HG03571 (cell line): ENCODE measurements at regions not wholly inside any gene's neighbourhood (a gene's known extent, or its start where the extent isn't known, plus 50 kb on each side); places are given as distances from the start of the nearest gene placed in this dataset.
"Not testable (repeated sequence)": the region's sequence is repeated elsewhere in the genome, so short reads cannot be mapped to it uniquely, and the experiment has no call there.

Experiments
- ATAC-seq: cut with Tn5 transposase; IDR thresholded peaks from one replicate; pipeline ENCODE4 v1.9.1; 2021; ENCODE audit not compliant: unreplicated experiment

DNA sequence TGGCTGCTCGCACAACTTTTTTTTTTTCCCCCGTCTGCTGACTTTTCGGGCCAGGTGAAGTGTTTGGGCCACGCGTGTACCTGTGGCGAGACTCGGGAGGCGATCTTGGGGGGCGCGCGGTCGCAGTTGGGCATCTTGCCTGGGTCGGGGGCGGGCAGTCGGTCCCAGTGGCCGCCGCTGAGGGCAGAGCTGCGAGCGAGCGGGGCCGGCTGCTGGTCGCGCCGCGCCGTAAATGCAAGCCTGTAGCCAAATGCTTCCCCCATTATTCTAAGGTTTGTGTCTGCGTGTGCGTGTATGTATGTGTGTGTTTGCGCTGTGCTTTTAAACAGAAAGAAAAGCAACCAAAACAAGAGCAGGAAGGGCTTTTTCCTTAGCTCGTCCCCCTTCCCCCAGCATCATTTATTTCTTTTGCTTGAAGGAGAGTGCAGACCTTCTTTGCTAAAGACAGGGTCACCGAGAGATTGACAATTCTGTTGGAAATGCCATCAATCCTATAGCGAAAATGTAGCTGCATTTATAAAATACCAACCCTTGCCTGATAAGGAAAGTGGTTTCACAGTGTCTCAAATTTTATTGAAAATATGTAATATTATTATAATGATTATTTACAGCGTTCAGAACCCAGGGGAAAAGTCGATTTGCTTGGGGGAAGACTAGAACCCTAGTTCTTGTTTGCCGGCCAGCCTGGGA is 143.2 kb upstream of the ZNF536 start:
- ATAC-seq = no peak

DNA sequence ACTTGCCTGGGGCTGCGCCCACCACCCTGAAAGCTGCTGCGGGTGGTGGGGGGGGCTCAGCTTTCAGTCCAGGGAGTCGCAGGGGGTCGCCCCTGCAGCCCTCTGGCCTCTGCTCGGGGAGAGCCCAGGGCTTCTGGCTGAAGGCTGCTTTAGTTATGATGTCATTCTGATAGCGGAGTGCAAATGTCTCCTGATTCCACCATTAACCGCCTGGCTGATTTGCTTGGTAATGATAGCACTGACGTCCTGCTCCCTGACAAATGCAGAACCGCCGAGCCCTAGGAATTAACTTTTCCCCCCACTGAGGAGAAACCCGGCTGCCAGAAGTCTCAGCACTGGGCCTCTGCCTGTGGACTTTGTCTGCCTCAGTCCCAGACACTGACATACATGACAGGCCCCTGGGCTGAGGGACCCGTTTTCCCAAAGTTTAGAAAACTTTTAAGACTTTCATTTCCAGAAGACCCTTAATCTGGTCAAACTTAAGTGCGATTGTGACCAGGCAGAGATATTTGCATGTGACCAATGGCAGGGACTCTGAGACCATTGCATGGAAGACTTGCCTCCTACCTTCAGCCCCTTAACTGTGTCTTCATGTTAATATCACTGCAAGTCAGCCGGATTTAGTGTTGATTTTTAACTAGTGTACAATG is 142.5 kb upstream of the ZNF536 start:
- no peak for ATAC-seq

- no peak for ATAC-seq
These were observed 140.5 kb upstream of the ZNF536 start for GRCh38 chr19:30231408-30232318.

GRCh38 chr19:30233375-30233774 is 138.8 kb upstream of the ZNF536 start:
- ATAC-seq = no peak

DNA sequence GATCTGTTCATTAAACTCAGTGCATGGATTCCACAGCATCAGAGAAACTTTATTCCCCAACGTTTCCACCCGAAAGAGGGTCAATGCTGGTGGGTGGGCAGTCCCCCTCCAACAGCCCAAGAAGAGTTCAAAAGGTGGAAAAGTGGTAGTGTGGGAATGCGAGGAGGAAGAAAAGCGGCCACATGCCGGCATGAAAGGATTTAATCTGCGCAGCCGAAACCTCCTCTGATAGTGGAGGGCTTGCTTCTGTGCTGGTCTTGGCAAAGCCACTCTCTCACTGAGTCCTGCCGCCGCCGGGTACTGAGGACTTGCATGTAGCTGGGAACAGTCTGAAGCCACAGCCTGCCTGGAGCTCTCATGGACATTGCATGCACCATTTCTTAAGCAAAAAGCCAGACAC is 136.2 kb upstream of the ZNF536 start:
- no peak for ATAC-seq

DNA sequence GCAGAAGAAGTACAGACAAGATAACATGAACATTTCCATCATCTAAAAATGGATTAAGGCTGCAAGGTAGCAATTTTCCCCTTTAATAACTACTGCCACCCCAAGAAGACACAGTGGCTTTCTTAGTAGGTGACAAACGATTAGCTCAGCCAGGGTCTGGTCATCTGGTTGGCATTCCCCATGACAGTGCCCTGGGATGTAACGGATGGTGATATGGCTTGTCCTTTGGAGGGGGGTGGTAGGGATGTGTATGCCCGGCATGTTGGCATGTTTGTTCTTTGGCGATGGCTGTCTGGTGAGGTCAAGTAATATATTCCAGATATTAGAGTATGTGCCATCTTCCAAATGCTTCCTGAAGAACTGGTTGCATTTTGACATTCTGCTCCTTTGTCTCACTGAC is 135.6 kb upstream of the ZNF536 start:
- no peak for ATAC-seq

GRCh38 chr19:30237140-30237539 is 135.0 kb upstream of the ZNF536 start:
- ATAC-seq = no peak

- no peak for ATAC-seq
These were observed 131.1 kb upstream of the ZNF536 start for GRCh38 chr19:30240904-30241695.

DNA sequence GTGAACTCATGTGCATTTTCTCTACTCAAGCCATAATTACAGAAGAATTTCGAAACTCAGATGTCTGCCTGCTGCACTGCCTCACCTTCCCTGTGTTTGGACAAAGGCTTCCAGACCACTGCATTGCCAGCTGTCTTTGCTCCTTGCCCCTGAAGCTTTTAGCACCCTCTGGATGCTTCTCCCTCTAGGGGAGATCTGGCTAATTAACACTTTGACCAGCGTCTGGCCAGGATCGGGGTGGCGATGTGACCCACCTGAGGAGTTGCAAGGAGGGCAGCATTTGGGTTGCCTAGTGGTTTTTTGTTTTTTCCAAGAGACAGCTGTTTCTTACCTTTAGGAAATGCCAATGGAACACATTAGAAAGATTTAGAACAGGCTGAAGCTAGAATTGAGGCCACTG is 127.7 kb upstream of the ZNF536 start:
- no peak for ATAC-seq

DNA sequence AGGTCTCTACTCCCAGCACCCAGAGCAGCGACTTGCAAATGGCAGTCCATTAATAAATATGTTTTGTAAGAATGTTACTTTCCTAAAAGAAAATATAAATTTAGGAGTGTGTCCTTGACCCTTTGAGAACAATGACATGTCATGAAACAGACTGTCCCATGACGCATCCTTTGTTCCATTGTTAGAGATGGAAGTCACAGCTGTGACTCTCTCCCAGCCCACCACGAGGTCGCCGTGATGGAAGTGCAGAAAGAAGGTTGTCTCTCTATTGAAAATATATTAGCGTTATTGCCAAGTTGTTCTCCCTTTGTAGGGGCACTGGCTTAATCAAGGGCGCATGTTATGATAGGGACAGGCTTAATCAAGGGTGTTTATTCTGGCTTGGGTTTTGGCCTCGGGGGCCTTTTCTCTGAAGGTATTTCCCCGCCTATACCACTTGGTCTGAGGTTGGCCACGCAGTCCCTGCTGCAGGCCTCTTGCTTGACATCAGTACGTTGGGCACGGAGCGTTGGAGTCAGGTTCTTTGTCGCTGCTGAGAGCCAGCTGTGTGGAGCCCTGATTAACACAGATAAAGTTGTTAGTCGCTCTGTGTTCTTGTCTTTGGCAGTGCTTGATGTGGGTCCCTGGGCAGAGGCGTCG is 126.7 kb upstream of the ZNF536 start:
- no peak for ATAC-seq

GRCh38 chr19:30249911-30250310 is 122.3 kb upstream of the ZNF536 start:
- no peak for ATAC-seq

DNA sequence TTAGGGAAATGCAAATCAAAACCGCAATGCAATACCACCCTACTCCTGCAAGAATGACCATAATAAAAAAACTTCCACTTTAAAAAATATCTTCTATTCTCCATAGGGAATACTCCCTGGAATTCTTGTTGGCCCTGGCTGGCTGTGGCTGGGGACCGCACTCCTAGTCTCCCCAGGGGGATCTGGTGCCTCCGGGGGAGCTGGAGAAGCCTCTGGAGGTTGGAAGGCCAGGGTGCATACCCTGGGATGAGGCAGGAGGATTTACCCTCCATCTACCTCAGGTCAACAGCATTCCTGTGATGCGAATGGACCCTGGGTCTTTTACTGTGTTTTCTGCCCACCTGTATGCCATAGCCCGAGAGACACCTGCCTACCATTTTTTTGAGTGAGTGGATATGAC is 120.0 kb upstream of the ZNF536 start:
- no peak for ATAC-seq

DNA sequence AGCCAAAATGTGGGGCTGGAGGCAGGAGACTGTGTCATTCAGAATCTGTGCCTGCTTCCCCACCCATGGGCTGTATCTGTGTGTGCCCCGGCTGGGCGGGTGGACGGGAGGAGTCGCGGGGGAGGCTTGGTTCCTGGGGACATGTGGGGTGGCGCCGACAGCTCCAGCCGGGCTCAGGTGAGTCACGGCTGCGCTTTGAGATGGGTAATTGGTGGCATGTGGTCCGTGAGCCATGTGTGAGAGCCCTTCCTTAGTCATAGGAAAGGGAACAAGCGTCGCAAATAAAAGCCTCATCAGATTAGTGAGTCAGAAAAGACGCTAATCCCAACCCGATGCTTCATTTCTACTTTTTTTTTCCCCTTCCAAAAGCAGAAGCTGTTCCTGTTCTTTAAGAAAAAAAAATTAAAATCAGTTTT is 118.6 kb upstream of the ZNF536 start:
- ATAC-seq = no peak

- ATAC-seq = no peak
These were observed 118.0 kb upstream of the ZNF536 start for GRCh38 chr19:30254158-30254557.

GRCh38 chr19:30254789-30255188 is 117.4 kb upstream of the ZNF536 start:
- no peak for ATAC-seq

GRCh38 chr19:30255791-30256495 is 116.2 kb upstream of the ZNF536 start:
- no peak for ATAC-seq

- ATAC-seq = no peak
These were observed 115.7 kb upstream of the ZNF536 start for GRCh38 chr19:30256496-30256850.

- ATAC-seq = no peak
These were observed 108.3 kb upstream of the ZNF536 start for GRCh38 chr19:30263830-30264381.

GRCh38 chr19:30265918-30266317 is 106.3 kb upstream of the ZNF536 start:
- ATAC-seq = not testable (repeated sequence)

GRCh38 chr19:30266687-30267086 is 105.5 kb upstream of the ZNF536 start:
- no peak for ATAC-seq
